A673 (cell line): ENCODE measurements at regions not wholly inside any gene's neighbourhood (a gene's known extent, or its start where the extent isn't known, plus 50 kb on each side); places are given as distances from the start of the nearest gene placed in this dataset.

Experiments used
- BruUV-seq: library from RNA; stranded (reverse); fragments of 400-500 nt; replicated peaks from 2 replicates; lab custom pipeline; 2021; lab: Mats Ljungman, UMichigan
- CTCF ChIA-PET: fragments of 300-600 bp; sonication (Branson Sonifier 250); formaldehyde crosslinking; loops from one replicate; lab custom pipeline; 2022; ENCODE audit warnings: antibody characterized with exemption; lab: Charles Lee
- POLR2A ChIA-PET: fragments of 300-600 bp; sonication (Branson Sonifier 250); formaldehyde crosslinking; loops from one replicate; lab custom pipeline; 2022; ENCODE audit warnings: antibody characterized with exemption; ENCODE audit not compliant: low non-redundant PET; lab: Charles Lee
- DNase-seq: peaks from one replicate; pipeline ENCODE4 v3.0.0-alpha.2; 2015; ENCODE audit warnings: low spot score
- H3K27ac ChIP-seq: fragments of 200-600 bp; sonication (generic); 2 replicates; pipeline ENCODE4 v1.5.1; 2016; ENCODE audit warnings: mixed run types, low read depth, mild to moderate bottlenecking, mixed read lengths, antibody characterized with exemption, low read length; ENCODE audit not compliant: poor library complexity, severe bottlenecking
- H3K27me3 ChIP-seq: fragments of 200-600 bp; sonication (generic); replicated peaks from 2 replicates; pipeline ENCODE4 v1.6.1; 2017; ENCODE audit warnings: mixed run types, low read depth, mild to moderate bottlenecking, mixed read lengths, antibody characterized with exemption, low read length; ENCODE audit not compliant: insufficient read depth, poor library complexity
- H3K36me3 ChIP-seq: fragments of 200-600 bp; sonication (generic); 2 replicates; pipeline ENCODE4 v1.6.1; 2016; ENCODE audit warnings: mixed run types, mild to moderate bottlenecking, mixed read lengths, antibody characterized with exemption, low read length; ENCODE audit not compliant: insufficient read depth, poor library complexity, severe bottlenecking
- H3K4me1 ChIP-seq: fragments of 200-600 bp; sonication (generic); 2 replicates; pipeline ENCODE4 v1.6.1; 2017; ENCODE audit warnings: mixed run types, mild to moderate bottlenecking, mixed read lengths, antibody characterized with exemption, low read length; ENCODE audit not compliant: insufficient read depth, poor library complexity, severe bottlenecking
- H3K4me3 ChIP-seq: fragments of 200-600 bp; sonication (generic); 2 replicates; pipeline ENCODE4 v1.5.1; 2016; ENCODE audit warnings: low read depth, mixed run types, mild to moderate bottlenecking, mixed read lengths, low read length; ENCODE audit not compliant: poor library complexity, severe bottlenecking
- H3K9me3 ChIP-seq: fragments of 200-600 bp; sonication (generic); 2 replicates; pipeline ENCODE4 v1.6.1; 2016; ENCODE audit warnings: mixed run types, low read depth, mild to moderate bottlenecking, mixed read lengths, antibody characterized with exemption, low read length; ENCODE audit not compliant: poor library complexity, severe bottlenecking
- CTCF ChIP-seq: fragments of 300-800, 200-600 bp; sonication (generic); conservative IDR thresholded peaks from 2 replicates; pipeline ENCODE4 v1.5.1; 2017; ENCODE audit warnings: low read depth, mild to moderate bottlenecking, antibody characterized with exemption, low read length, moderate library complexity, mixed read lengths
- EZH2 ChIP-seq: fragments of 200-600 bp; sonication (generic); IDR thresholded peaks from 2 replicates; pipeline ENCODE4 v1.6.1; 2017; ENCODE audit warnings: borderline replicate concordance, low read depth, mild to moderate bottlenecking, mixed read lengths, antibody characterized with exemption, low read length; ENCODE audit not compliant: poor library complexity, severe bottlenecking
- intact Hi-C: fragments of 100-400 bp; cut with micrococcal nuclease; formaldehyde crosslinking; loops from one replicate; pipeline ENCODE4 v1.10.0; 2022; ENCODE audit not compliant: unreplicated experiment

DNA sequence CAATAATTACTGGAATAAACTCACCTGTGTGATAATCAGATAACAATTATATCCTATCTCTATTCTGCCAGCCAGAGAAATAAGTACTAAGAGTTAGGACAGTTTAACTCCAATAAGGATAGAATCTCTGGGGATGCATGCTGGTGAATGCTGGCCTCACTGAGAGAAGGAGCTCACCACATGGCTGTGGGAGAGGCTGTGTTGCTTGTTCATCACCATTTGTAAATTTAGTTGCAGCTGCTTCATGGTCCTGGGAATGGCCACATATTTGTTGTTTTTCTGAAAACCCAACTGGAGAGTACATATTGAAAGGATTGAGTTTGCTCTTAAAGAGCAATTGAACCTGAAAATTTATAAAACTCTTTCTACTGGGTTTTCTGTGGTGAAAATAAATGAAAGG, 207.3 kb downstream of the NECTIN3 start:
- Histone ChIP-seq H3K27me3 (no peaks in the 10 kb centered on the region), H3K4me3 (no peak overlapping the region), H3K27ac (no peak overlapping the region), H3K36me3 (no peaks in the 10 kb centered on the region), H3K9me3 (no peaks in the 10 kb centered on the region), H3K4me1 (no peaks in the 10 kb centered on the region)
- intact Hi-C loops: no loop called here
- ChIA-PET CTCF (no interaction called here), POLR2A (no interaction called here)
- BruUV-seq: no TSS peak
- no peak for DNase-seq
- TF ChIP-seq EZH2: no peak
- no peak for TF ChIP-seq CTCF

- no peak for TF ChIP-seq CTCF
- no peak for TF ChIP-seq EZH2
- H3K27ac ChIP-seq: no peak overlapping the region
- ChIA-PET CTCF (no interaction called here), POLR2A (no interaction called here)
- no TSS peak for BruUV-seq
- no peaks in the 10 kb centered on the region for H3K27me3 ChIP-seq
- no peaks in the 10 kb centered on the region for H3K36me3 ChIP-seq
- no peaks in the 10 kb centered on the region for H3K9me3 ChIP-seq
- intact Hi-C loops: no loop called here
- no peaks in the 10 kb centered on the region for H3K4me1 ChIP-seq
- no peak for DNase-seq
- H3K4me3 ChIP-seq: no peak overlapping the region
These were observed 210.4 kb downstream of the NECTIN3 start for GRCh38 chr3:111282024-111282423.

- no TSS peak for BruUV-seq
- no peak overlapping the region for H3K4me3 ChIP-seq
- H3K27me3 ChIP-seq: no peaks in the 10 kb centered on the region
- H3K9me3 ChIP-seq: no peaks in the 10 kb centered on the region
- ChIA-PET CTCF (no interaction called here), POLR2A (no interaction called here)
- DNase-seq: no peak
- H3K36me3 ChIP-seq: no peaks in the 10 kb centered on the region
- H3K4me1 ChIP-seq: no peaks in the 10 kb centered on the region
- intact Hi-C loops: no loop called here
- no peak overlapping the region for H3K27ac ChIP-seq
- TF ChIP-seq CTCF: no peak
- no peak for TF ChIP-seq EZH2
These were observed 211.5 kb downstream of the NECTIN3 start for GRCh38 chr3:111283165-111283564.
